RWPE1 (cell line): ENCODE measurements at regions not wholly inside any gene's neighbourhood (a gene's known extent, or its start where the extent isn't known, plus 50 kb on each side); places are given as distances from the start of the nearest gene placed in this dataset.

Experiments
- CTCF ChIA-PET: fragments of 350-600 bp; sonication (Branson Sonifier 250); formaldehyde crosslinking; extraction: SDS; loops from one replicate; lab custom pipeline; 2021; lab: Yijun Ruan, JAX
- POLR2A ChIA-PET: fragments of 400-600 bp; formaldehyde crosslinking; extraction: SDS; loops from one replicate; lab custom pipeline; 2020; ENCODE audit warnings: antibody characterized with exemption; ENCODE audit not compliant: low non-redundant PET; lab: Yijun Ruan, JAX
- DNase-seq: peaks from one replicate; pipeline ENCODE4 v3.0.0; 2012; ENCODE audit warnings: low spot score
- H3K27ac ChIP-seq: fragments of 450-650 bp; 2 replicates; pipeline ENCODE4 v1.5.1; 2017
- TF ChIP-seq, protein P1 (sequence below): fragments of 450-650 bp; conservative IDR thresholded peaks from 2 replicates; pipeline ENCODE4 v1.5.1; 2017; ENCODE audit warnings: low read depth, mild to moderate bottlenecking

DNA sequence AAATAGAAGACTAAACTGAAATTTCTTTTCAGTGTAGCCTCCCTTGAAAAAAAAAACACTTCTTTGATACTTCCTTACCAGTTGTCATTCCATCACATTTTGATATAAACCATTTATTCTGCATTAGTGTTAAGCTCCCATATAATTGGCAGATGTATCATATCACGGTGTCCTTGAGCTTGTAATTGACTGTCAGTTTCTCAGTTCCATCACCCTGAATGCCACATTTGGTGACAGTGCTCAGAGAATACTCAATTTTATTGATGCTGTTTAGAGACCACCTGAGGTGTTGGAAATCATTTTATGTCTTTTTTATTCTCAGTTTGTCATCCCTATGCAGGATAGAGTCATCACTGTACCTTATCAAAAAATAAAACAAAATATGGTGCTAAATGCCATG lies 1528.2 kb downstream of the RAPGEF2 start:
- DNase-seq: no peak
- TF ChIP-seq, protein P1, sequence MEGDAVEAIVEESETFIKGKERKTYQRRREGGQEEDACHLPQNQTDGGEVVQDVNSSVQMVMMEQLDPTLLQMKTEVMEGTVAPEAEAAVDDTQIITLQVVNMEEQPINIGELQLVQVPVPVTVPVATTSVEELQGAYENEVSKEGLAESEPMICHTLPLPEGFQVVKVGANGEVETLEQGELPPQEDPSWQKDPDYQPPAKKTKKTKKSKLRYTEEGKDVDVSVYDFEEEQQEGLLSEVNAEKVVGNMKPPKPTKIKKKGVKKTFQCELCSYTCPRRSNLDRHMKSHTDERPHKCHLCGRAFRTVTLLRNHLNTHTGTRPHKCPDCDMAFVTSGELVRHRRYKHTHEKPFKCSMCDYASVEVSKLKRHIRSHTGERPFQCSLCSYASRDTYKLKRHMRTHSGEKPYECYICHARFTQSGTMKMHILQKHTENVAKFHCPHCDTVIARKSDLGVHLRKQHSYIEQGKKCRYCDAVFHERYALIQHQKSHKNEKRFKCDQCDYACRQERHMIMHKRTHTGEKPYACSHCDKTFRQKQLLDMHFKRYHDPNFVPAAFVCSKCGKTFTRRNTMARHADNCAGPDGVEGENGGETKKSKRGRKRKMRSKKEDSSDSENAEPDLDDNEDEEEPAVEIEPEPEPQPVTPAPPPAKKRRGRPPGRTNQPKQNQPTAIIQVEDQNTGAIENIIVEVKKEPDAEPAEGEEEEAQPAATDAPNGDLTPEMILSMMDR: no peak
- ChIA-PET POLR2A (no interaction called here), CTCF (interaction anchor here (0.7 kb wide), 1 partner anchor 11 kb away, joined by 3 read pairs; no protein-coding TSS in a partner anchor)
- H3K27ac ChIP-seq: no peak overlapping the region

DNA sequence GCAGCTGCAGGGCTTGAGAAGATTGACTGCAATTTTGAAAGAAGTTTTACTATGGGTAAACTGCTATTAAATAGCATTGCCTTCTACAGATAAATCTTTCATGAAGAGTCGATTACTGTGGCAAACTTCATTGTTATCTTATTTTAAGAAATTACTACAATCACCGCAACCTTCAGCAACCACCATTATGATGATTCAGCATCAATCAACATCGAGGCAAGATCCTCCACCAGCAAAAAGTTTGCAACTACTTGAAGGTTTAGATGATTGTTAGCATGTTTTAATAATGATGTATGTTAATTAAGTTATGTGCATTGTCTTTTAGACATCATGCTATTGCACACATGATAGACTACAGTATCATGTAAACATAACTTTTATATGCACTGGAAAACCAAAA lies 1511.0 kb downstream of the FSTL5 start:
- ChIA-PET CTCF (no interaction called here), POLR2A (no interaction called here)
- TF ChIP-seq, protein P1: no peak
- DNase-seq: no peak
- H3K27ac ChIP-seq: no peak overlapping the region

DNA sequence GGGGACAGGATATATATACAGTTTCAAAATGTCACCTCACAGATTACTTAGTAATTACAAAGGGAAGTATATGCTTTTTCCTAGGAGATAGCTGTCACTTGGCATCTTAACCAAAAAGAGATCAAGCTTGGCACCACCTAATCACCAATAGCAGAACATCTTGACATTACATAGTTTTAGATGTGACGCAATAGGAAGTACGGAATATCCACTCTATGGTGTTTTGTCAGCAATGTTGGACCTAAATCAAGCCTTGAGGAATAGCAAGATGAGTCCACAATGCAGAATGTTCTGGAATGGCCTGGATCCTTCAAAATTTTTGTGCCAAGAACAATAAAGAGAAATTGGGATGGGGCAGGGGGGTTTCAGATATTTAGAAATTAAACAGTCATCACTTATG lies 1488.2 kb downstream of the FSTL5 start:
- no peak overlapping the region for H3K27ac ChIP-seq
- TF ChIP-seq, protein P1: no peak
- ChIA-PET CTCF (no interaction called here), POLR2A (no interaction called here)
- DNase-seq: no peak

DNA sequence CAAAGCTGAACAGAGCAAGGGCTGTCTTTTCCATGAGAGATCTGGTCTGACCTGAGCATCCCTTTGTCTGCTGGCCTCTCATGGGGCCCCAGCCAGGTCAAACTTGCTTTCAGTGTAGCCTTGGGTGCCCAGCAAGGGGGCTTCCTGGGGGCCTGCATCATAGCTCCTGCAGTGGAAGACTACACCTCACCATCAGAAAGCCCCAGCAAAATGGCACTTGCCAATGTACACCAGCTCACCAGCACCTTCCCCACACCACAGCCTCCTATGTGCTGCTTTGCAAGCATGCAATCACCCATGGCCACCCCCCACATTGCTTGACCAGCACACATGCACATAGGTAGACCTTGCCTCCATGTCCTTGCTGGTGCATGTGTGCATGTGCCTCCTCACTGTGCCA lies 1478.1 kb downstream of the FSTL5 start:
- CTCF ChIA-PET: no interaction called here
- DNase-seq: no peak
- POLR2A ChIA-PET: no interaction called here
- no peak overlapping the region for H3K27ac ChIP-seq
- TF ChIP-seq, protein P1: no peak

DNA sequence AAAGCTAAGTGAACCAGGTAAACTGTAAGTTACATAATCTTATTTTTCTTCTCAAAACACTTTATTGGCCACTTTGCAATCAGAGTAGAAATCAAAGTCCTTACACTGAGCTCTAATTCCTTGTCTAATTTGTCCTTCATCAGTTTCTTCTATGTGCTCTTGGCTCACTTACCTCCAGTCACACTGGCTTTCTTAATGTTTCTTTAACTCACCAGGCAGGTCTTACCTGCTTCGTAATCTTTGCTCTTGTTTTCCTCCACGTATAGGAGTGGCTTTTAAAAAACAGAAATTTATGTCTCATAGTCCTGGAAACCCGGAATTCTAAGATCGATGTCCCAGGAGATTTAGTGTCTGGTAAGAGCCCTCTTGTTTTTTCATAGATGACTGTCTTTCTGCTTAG lies 1462.1 kb downstream of the FSTL5 start:
- no peak overlapping the region for H3K27ac ChIP-seq
- no peak for DNase-seq
- CTCF ChIA-PET: interaction anchor here (0.6 kb wide), 2 partner anchors 13 to 40 kb away, joined by 3 to 4 read pairs; no protein-coding TSS in a partner anchor
- TF ChIP-seq, protein P1: no peak
- POLR2A ChIA-PET: no interaction called here

DNA sequence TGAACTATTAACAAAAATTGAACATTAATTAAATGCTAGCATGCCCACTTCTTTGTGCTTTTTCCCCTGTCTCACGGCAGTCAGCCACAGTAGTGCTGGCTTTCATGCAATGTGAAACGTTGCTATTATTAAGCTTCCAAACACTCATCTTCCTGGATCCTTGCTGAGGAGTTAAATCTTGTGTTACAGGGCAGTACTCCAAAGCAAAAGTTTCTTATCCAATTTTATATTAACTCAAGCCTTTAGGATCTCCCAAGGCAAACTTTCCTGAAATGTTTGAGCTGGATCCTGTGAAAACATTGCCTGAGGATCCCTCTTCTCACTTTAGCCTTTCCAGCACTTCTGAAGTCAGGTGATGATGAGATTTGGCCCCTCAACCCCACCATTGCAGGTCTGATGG lies 1454.8 kb downstream of the FSTL5 start:
- ChIA-PET POLR2A (no interaction called here), CTCF (no interaction called here)
- no peak overlapping the region for H3K27ac ChIP-seq
- TF ChIP-seq, protein P1: no peak
- no peak for DNase-seq

DNA sequence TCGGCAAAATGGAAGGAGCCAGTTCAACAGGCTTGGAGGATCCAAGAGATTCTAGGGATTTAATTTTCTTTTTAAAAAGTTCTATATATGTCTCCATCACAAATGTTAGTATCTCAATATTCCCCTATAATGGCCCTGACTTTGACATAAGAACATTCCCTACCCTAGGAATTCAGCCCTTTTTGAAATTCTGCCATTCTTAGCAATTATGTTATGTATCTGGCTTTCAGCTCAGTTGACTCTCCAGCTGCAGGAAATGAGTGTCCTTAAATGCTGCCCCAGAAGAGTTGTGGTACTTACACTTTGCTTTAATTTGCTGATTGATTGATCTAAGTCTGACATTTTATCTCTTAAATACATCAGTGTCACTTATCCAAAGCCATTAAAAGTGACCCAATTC lies 1454.3 kb downstream of the FSTL5 start:
- CTCF ChIA-PET: no interaction called here
- POLR2A ChIA-PET: no interaction called here

More for the DNA sequence above, 1454.3 kb downstream of the FSTL5 start:
- TF ChIP-seq, protein P1: no peak
- DNase-seq: no peak
- no peak overlapping the region for H3K27ac ChIP-seq
